ENCODE measurements at regions not wholly inside any gene's neighbourhood (a gene's known extent, or its start where the extent isn't known, plus 50 kb on each side); places are given as distances from the start of the nearest gene placed in this dataset.
"Not testable (repeated sequence)": the region's sequence is repeated elsewhere in the genome, so short reads cannot be mapped to it uniquely, and the experiment has no call there.

DNA sequence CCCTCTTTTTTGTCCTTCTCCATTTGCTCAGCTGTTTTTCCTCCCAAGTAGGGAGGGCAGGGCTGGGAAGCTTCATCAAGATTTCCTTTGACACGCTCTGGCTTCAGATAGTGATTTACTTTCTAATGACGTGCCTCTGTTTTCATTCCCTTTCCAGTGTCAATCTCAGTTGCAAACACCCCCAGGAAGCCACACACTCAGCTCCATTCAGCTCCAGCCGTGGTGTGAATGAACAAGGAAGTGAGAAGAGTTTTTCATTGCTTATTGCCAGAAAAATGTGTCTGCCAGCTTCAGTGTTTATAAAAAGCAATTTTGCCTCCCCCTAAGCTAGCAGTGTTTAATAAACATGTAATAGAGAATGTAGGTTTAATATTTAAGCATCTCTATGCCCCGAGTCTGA lies 108.7 kb upstream of the DPP6 start:
- ChIA-PET POLR2A (no interaction called here), CTCF (no interaction called here)
- Histone ChIP-seq H3K4me3 (ENCODE audit: low read depth, low read length) (no peak overlapping the region), H3K27me3 (ENCODE audit: control insufficient read depth, insufficient read depth, low read length) (no peaks in the 10 kb centered on the region), H3K36me3 (ENCODE audit: control insufficient read depth, insufficient read depth, low read length) (no peaks in the 10 kb centered on the region)
- TF ChIP-seq, protein P1, sequence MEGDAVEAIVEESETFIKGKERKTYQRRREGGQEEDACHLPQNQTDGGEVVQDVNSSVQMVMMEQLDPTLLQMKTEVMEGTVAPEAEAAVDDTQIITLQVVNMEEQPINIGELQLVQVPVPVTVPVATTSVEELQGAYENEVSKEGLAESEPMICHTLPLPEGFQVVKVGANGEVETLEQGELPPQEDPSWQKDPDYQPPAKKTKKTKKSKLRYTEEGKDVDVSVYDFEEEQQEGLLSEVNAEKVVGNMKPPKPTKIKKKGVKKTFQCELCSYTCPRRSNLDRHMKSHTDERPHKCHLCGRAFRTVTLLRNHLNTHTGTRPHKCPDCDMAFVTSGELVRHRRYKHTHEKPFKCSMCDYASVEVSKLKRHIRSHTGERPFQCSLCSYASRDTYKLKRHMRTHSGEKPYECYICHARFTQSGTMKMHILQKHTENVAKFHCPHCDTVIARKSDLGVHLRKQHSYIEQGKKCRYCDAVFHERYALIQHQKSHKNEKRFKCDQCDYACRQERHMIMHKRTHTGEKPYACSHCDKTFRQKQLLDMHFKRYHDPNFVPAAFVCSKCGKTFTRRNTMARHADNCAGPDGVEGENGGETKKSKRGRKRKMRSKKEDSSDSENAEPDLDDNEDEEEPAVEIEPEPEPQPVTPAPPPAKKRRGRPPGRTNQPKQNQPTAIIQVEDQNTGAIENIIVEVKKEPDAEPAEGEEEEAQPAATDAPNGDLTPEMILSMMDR (IDR thresholded peaks at IDR 0.05; ENCODE audit: insufficient read depth, low read depth, low read length), result no peak
- no peak for DNase-seq (ENCODE audit: low read depth)

DNA sequence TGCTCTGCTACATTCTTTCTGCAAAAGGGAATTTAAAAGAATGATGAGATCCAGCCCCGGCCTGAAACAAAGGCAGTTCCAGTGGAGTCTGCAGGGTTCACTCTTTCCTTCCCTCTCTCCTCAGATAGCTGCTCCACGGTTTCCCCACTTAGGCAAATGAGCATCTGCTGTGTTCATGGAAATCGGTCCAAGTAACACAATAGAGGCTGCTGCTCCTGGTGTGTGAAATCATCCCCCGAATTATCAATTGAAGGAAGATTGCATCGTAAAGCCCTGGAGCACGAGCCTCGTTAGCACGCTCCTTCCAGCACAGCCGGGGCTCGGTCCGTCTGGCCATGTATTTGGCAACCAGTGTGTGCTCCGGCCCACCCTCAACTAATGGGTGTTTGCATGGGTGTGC lies 108.3 kb upstream of the DPP6 start:
- H3K4me3 ChIP-seq (ENCODE audit: low read depth, low read length), result no peak overlapping the region
- no peaks in the 10 kb centered on the region for H3K36me3 ChIP-seq (ENCODE audit: control insufficient read depth, insufficient read depth, low read length)
- TF ChIP-seq, protein P1 (IDR thresholded peaks at IDR 0.05; ENCODE audit: insufficient read depth, low read depth, low read length), result no peak
- H3K27me3 ChIP-seq (ENCODE audit: control insufficient read depth, insufficient read depth, low read length), result no peaks in the 10 kb centered on the region
- CTCF ChIA-PET, result no interaction called here
- POLR2A ChIA-PET, result no interaction called here
- no peak for DNase-seq (ENCODE audit: low read depth)

DNA sequence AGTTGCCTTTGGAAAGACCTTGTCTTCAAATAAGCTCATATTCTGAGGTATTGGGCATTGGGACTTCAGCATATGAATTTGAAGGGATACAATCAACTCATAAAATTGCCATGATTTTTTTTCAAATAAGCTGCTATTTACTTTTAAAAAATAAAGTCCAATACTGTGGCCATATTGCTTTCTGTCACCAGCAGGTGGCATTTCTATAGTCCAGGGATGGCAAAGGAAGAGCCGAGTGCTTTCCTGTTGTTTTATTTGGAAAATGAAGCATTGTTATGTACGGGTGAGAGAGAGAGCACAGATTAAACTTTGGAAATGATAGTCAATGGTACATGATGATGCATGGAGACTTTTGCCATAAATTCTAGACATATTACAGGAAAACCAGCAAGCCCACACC lies 104.1 kb upstream of the DPP6 start:
- ChIA-PET POLR2A (no interaction called here), CTCF (no interaction called here)
- H3K4me3 ChIP-seq (ENCODE audit: low read depth, low read length), result no peak overlapping the region
- no peaks in the 10 kb centered on the region for H3K27me3 ChIP-seq (ENCODE audit: control insufficient read depth, insufficient read depth, low read length)
- DNase-seq (ENCODE audit: low read depth), result no peak
- TF ChIP-seq, protein P1 (IDR thresholded peaks at IDR 0.05; ENCODE audit: insufficient read depth, low read depth, low read length), result no peak
- no peaks in the 10 kb centered on the region for H3K36me3 ChIP-seq (ENCODE audit: control insufficient read depth, insufficient read depth, low read length)

DNA sequence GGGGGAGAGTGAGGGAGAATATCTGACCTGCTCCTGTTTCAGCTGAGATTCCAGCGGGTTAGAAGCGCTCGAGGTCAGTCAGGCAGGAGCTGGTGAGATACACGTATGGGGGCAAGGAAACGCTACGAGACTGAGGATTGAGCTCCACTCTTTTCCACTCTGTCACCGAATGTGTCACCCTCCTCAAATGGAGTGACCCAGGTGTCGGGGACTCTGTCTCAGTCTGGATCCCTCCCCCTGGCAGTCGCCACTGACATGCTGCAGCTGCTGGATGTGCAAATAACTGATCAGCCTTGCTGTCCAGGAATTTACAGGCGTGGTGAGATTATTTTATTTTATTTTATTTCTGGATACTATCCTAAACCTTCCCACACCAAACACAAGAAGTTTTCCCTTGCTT lies 100.9 kb upstream of the DPP6 start:
- no peaks in the 10 kb centered on the region for H3K36me3 ChIP-seq (ENCODE audit: control insufficient read depth, insufficient read depth, low read length)
- ChIA-PET POLR2A (no interaction called here), CTCF (no interaction called here)
- H3K4me3 ChIP-seq (ENCODE audit: low read depth, low read length), result no peak overlapping the region
- TF ChIP-seq, protein P1 (IDR thresholded peaks at IDR 0.05; ENCODE audit: insufficient read depth, low read depth, low read length), result no peak
- no peak for DNase-seq (ENCODE audit: low read depth)
- no peaks in the 10 kb centered on the region for H3K27me3 ChIP-seq (ENCODE audit: control insufficient read depth, insufficient read depth, low read length)

DNA sequence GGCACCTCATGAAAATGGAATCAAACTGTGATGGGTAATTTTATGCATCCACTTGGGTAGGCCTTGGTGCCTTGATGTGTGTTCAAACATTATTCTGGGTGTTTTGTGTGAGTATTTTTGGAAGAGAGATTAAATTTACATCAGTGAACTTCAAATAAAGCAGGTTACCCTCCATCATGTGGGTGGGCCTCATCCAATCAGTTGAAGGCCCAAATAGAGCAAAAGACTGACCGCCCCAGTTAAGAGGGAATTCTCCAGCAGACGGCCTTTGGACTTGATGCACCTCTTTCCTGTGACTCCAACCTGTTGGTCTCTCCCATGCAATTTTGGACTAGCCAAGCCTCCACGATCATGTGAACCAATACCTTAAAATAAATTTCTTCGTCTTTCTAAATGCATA lies 97.7 kb upstream of the DPP6 start:
- Histone ChIP-seq H3K4me3 (ENCODE audit: low read depth, low read length) (no peak overlapping the region), H3K27me3 (ENCODE audit: control insufficient read depth, insufficient read depth, low read length) (no peaks in the 10 kb centered on the region), H3K36me3 (ENCODE audit: control insufficient read depth, insufficient read depth, low read length) (no peaks in the 10 kb centered on the region)
- DNase-seq (ENCODE audit: low read depth), result no peak
- TF ChIP-seq, protein P1 (IDR thresholded peaks at IDR 0.05; ENCODE audit: insufficient read depth, low read depth, low read length), result no peak
- ChIA-PET POLR2A (no interaction called here), CTCF (interaction anchor here (0.7 kb wide), 1 partner anchor 9 kb away, joined by 3 read pairs; no protein-coding TSS in a partner anchor)

DNA sequence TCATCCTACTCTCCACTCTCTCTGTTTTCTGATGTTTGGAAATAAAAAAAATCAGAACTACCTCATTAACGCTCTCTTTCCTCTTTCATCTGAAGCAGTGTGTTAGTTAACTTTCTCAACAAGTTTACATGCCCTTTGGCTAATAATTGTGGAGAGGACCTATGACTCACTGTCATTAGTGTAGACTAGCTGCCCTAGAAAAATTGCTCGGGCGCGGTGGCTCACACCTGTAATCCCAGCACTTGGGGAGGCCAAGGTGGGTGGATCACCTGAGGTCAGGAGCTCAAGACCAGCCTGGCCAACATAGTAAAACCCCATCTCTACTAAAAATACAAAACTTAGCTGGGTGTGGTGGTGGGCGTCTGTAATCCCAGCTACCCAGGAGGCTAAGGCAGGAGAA lies 94.5 kb upstream of the DPP6 start:
- CTCF ChIA-PET; POLR2A ChIA-PET; H3K36me3 ChIP-seq (ENCODE audit: control insufficient read depth, insufficient read depth, low read length); H3K27me3 ChIP-seq (ENCODE audit: control insufficient read depth, insufficient read depth, low read length); DNase-seq (ENCODE audit: low read depth); H3K4me3 ChIP-seq (ENCODE audit: low read depth, low read length): not testable (repeated sequence)

DNA sequence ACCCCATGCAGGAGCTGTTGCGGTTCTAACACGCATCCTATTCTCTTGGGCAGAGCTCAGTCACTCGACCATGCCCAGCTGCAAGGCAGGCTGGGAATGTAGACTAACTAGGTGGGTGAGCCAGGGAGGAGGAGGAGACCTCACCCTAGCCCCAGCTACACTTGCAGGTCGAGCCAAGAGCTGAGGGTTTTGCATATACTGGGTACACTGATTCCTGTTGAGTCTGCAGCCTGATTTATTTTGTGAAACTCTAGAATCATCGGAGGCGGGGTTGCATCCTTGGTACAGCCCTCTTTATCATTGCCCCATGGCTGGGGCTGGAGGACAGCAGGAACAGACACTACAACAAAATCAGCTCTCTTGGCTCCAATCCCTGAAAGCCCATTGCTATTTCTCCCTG lies 93.8 kb upstream of the DPP6 start:
- POLR2A ChIA-PET; H3K27me3 ChIP-seq (ENCODE audit: control insufficient read depth, insufficient read depth, low read length); H3K36me3 ChIP-seq (ENCODE audit: control insufficient read depth, insufficient read depth, low read length); DNase-seq (ENCODE audit: low read depth); H3K4me3 ChIP-seq (ENCODE audit: low read depth, low read length); CTCF ChIA-PET: not testable (repeated sequence)

DNA sequence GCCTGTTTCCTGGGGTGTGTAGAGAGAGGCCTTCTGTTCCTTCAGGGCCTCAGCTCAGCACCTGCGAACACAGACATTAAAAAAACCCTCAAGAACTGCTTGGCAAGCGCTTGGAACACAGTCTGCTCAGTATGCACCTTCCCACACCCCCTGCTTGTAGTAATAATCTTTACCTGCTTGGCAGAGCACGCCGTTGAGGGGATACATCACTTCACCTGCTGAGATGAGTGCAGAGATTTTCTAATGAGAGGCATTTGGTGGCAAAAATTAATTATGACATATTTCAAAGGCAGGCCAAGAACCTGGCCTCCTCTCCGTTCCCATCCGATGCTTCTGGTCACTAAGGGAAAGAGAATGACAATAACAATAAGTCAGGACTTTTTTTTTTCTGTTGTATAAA lies 93.4 kb upstream of the DPP6 start:
- H3K27me3 ChIP-seq (ENCODE audit: control insufficient read depth, insufficient read depth, low read length); POLR2A ChIA-PET; H3K4me3 ChIP-seq (ENCODE audit: low read depth, low read length); CTCF ChIA-PET; H3K36me3 ChIP-seq (ENCODE audit: control insufficient read depth, insufficient read depth, low read length); DNase-seq (ENCODE audit: low read depth): not testable (repeated sequence)

DNA sequence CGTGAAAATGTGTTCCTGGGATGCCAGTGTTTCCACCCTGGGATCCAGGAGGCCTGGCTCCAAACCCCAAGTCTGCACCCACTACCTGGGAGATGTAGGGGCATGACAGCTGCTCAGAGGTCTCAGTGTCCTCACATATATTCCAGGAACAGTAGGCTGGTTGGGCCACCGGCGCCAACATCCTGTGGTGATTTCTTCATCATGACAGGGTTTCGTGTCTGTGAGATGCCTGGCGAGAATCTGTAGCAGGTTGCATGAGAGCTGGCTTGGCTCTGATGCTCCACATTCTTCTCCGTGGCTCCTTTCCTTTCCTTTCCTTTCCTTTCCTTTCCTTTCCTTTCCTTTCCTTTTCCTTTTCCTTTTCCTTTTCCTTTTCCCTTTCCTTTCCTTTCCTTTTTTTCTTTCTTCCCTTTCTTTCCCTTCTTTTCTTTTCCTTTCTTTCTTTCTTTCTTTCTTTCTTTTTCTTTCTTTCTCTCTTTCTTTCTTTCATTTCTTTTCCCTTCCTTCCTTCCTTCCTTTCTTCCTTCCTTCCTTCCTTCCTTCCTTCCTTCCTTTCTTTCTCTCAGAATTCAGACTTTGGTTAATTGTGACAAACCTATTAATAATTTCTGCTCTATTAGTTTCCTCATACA lies 87.6 kb upstream of the DPP6 start:
- H3K4me3 ChIP-seq (ENCODE audit: low read depth, low read length); POLR2A ChIA-PET; H3K27me3 ChIP-seq (ENCODE audit: control insufficient read depth, insufficient read depth, low read length); H3K36me3 ChIP-seq (ENCODE audit: control insufficient read depth, insufficient read depth, low read length); CTCF ChIA-PET; DNase-seq (ENCODE audit: low read depth): not testable (repeated sequence)

Measured in BJ (cell line).